ENCODE measurements at regions not wholly inside any gene's neighbourhood (a gene's known extent, or its start where the extent isn't known, plus 50 kb on each side); places are given as distances from the start of the nearest gene placed in this dataset.
A peak's percentile ranks its signal among the peaks of the same experiment; 100 is the strongest.

DNA sequence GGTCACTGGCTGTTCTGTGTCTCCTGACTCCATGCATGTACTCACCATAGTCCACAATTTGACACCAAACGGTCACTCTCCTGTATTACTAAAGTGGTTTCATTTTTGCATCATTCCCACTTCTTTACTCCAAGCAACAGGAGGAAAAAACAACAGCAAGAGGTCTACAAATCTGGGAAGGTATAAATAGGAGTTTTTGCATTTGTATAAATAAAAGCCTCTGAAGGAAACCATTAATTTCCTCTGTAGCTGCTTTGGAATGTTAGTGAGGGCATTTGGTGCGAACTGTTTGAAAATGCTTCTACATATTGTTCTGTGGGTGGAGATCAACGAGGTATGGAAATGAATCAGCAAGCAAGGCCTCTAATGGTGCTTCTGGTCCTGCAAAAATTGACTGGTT is 148.5 kb upstream of the DLX2 start:
- CTCF ChIA-PET = interaction anchor here (1.2 to 1.4 kb wide), 2 partner anchors 8 to 151 kb away, joined by 3 read pairs; no protein-coding TSS in a partner anchor
- H3K4me2 ChIP-seq = no peak overlapping the region
- FAIRE-seq (no peak), ATAC-seq (no peak), DNase-seq (ENCODE audit: low read depth in 1 of 2, low spot score in 1 of 2) (no peak)
- H3K27ac ChIP-seq = peak overlapping the region in 1 of 2 experiments; percentile 32; a peak in 1 of 6 replicates
- 60% methylated on average over 3 of the region's 3 CpGs for WGBS (ENCODE audit: missing lambda C conversion rate)
- TF ChIP-seq EHF (CRISPR knock-in tag; IDR thresholded peaks at IDR 0.05) (no peak), RNF2 (IDR thresholded peaks at IDR 0.05; ENCODE audit: borderline replicate concordance, low read depth) (no peak), TFCP2L1 (CRISPR knock-in tag; IDR thresholded peaks at IDR 0.05) (no peak), POLR2A (IDR thresholded peaks at IDR 0.05; ENCODE audit: low read length) (no peak), KDM1A (IDR thresholded peaks at IDR 0.05; ENCODE audit: low read depth) (no peak), CHD2 (IDR thresholded peaks at IDR 0.05; ENCODE audit: low read length, partially characterized antibody) (no peak), CBX2 (IDR thresholded peaks at IDR 0.05; ENCODE audit: borderline replicate concordance, low read depth) (no peak), HOXB5 (CRISPR knock-in tag; IDR thresholded peaks at IDR 0.05) (no peak), NFE2L2 (conservative IDR thresholded peaks at IDR 0.05; ENCODE audit: low read length) (no peak), POLR2AphosphoS2 (conservative IDR thresholded peaks at IDR 0.05; ENCODE audit: low read length) (no peak), MYC (IDR thresholded peaks at IDR 0.05; ENCODE audit: borderline replicate concordance, low read length) (no peak), HOXB13 (CRISPR knock-in tag; IDR thresholded peaks at IDR 0.05; ENCODE audit: low read depth) (no peak), CBX8 (IDR thresholded peaks at IDR 0.05) (no peak)
- TF ChIP-seq, protein P1, sequence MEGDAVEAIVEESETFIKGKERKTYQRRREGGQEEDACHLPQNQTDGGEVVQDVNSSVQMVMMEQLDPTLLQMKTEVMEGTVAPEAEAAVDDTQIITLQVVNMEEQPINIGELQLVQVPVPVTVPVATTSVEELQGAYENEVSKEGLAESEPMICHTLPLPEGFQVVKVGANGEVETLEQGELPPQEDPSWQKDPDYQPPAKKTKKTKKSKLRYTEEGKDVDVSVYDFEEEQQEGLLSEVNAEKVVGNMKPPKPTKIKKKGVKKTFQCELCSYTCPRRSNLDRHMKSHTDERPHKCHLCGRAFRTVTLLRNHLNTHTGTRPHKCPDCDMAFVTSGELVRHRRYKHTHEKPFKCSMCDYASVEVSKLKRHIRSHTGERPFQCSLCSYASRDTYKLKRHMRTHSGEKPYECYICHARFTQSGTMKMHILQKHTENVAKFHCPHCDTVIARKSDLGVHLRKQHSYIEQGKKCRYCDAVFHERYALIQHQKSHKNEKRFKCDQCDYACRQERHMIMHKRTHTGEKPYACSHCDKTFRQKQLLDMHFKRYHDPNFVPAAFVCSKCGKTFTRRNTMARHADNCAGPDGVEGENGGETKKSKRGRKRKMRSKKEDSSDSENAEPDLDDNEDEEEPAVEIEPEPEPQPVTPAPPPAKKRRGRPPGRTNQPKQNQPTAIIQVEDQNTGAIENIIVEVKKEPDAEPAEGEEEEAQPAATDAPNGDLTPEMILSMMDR (IDR thresholded peaks at IDR 0.05) = no peak
- TF ChIP-seq, protein P2, sequence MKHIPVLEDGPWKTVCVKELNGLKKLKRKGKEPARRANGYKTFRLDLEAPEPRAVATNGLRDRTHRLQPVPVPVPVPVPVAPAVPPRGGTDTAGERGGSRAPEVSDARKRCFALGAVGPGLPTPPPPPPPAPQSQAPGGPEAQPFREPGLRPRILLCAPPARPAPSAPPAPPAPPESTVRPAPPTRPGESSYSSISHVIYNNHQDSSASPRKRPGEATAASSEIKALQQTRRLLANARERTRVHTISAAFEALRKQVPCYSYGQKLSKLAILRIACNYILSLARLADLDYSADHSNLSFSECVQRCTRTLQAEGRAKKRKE (CRISPR knock-in tag; IDR thresholded peaks at IDR 0.05; ENCODE audit: low read depth) = no peak
- H3K9me3 ChIP-seq = no peaks in the 10 kb centered on the region
- H3K4me3 ChIP-seq = no peak overlapping the region
- H3K4me1 ChIP-seq = peaks cover 31% of the 10 kb centered on the region
- POLR2A ChIA-PET = no interaction called here

DNA sequence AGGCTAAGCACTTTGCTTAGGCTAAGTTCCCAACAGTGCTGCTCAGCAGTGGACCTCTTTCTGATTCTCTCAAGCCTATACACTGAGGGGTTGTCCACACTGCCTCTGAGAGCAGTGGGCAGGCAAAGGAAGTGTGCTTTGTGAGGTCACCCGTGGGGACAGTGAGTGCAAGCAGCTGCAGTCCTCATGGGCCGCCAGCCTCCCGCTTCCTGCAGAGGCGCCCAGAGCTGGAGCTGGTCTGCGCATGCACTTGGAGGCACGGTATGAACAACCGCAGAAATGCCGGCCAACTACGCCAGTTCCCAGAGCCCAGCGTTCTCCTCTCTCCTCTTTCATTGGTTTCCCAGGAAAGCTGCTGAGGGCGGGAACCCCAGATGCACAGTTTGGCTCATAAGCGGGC is 149.5 kb upstream of the DLX2 start:
- WGBS (ENCODE audit: missing lambda C conversion rate) = 94% methylated on average over 12 of the region's 12 CpGs
- FAIRE-seq (no peak), DNase-seq (ENCODE audit: low read depth in 1 of 2, low spot score in 1 of 2) (no peak), ATAC-seq (peak in 1 of 2 experiments; percentile 7; a peak in 1 of 6 replicates)
- POLR2A ChIA-PET = no interaction called here
- Histone ChIP-seq H3K4me2 (no peak overlapping the region), H3K9me3 (no peaks in the 10 kb centered on the region), H3K27ac (peak overlapping the region in 1 of 2 experiments; percentile 32; a peak in 3 of 6 replicates), H3K4me3 (no peak overlapping the region), H3K4me1 (peaks cover 26% of the 10 kb centered on the region)
- TF ChIP-seq POLR2AphosphoS2 (conservative IDR thresholded peaks at IDR 0.05; ENCODE audit: low read length) = no peak
- CTCF ChIA-PET = interaction anchor here (0.6 to 3.6 kb wide), 6 partner anchors 9 to 210 kb away, joined by 3 to 15 read pairs (median 3); no protein-coding TSS in a partner anchor

DNA sequence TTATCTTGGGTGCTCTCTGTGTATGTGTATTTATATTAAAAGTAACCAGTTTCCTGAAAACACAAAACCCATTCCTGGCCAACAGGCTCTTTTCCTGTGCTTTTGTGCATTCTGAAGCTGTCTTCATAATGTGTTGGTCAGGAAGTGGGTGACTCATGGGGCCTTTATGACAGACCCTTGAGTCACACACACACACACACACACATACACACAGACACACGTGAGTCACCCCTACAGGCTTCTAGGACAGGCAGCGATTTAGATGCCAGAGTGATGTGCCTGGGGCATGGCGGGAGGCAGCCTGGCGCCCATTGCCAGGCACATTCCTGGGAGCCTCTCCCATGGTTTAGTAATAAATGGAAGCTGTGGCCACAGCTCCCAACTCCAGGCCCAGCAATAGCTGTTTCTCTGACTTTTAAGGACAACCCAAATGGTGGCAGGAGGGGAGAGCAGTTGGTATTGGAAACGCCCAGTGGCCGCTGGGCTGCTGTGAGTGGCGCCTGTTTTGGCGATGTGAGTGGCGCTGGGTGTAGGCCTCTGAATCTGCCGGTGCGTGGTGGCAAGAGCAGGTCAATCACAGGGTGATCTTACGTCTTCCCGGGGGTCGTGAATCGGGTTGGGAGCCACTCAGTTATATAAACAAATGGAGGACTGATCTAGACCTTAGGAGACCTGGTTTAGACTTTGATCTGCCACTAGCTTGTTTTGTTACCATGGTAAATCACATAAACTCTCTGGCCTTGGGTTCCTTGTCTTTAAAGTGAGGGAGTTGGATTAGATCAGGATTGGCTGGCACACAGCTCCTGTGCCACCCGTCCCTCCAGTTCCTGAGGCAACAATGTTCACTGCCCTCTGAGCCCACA is 150.7 kb upstream of the DLX2 start:
- peak overlapping the region; percentile 21 to 77; a peak in 4 of 6 replicates for H3K27ac ChIP-seq
- no peaks in the 10 kb centered on the region for H3K9me3 ChIP-seq
- H3K4me1 ChIP-seq = peaks cover 25% of the 10 kb centered on the region
- no peak overlapping the region for H3K4me3 ChIP-seq
- 54% methylated on average over 16 of the region's 16 CpGs for WGBS (ENCODE audit: missing lambda C conversion rate)
- H3K4me2 ChIP-seq = peak overlapping the region; percentile 55
- FAIRE-seq (no peak), DNase-seq (ENCODE audit: low read depth in 1 of 2, low spot score in 1 of 2) (peak; percentile 75 to 95), ATAC-seq (peak; percentile 93 to 94)
- ChIA-PET POLR2A (interaction anchor here (1.3 kb wide), 1 partner anchor 22 kb away, joined by 4 read pairs; no protein-coding TSS in a partner anchor), CTCF (interaction anchor here (0.7 to 3.6 kb wide), 5 partner anchors 17 to 231 kb away, joined by 3 to 15 read pairs (median 5); no protein-coding TSS in a partner anchor)
- TF ChIP-seq SMC3 (IDR thresholded peaks at IDR 0.05) (peak; percentile 39; the same call in 2 of the 3 replicates), ZNF302 (CRISPR knock-in tag; IDR thresholded peaks at IDR 0.05) (no peak), HOXA7 (CRISPR knock-in tag; IDR thresholded peaks at IDR 0.05) (no peak), CEBPB (IDR thresholded peaks at IDR 0.05) (peak in 1 of 2 experiments; percentile 63; a peak in 2 of 4 replicates), POLR2A (IDR thresholded peaks at IDR 0.05; ENCODE audit: low read length) (no peak), RAD21 (conservative IDR thresholded peaks at IDR 0.05 in 1 of 2, IDR thresholded peaks at IDR 0.05 in 1 of 2) (no peak), TFCP2L1 (CRISPR knock-in tag; IDR thresholded peaks at IDR 0.05) (no peak), RARB (CRISPR knock-in tag; IDR thresholded peaks at IDR 0.05) (no peak), GATA3 (IDR thresholded peaks at IDR 0.05; ENCODE audit: borderline replicate concordance) (peak; percentile 87), CHD2 (IDR thresholded peaks at IDR 0.05; ENCODE audit: low read length, partially characterized antibody) (no peak)
- TF ChIP-seq, protein P3, sequence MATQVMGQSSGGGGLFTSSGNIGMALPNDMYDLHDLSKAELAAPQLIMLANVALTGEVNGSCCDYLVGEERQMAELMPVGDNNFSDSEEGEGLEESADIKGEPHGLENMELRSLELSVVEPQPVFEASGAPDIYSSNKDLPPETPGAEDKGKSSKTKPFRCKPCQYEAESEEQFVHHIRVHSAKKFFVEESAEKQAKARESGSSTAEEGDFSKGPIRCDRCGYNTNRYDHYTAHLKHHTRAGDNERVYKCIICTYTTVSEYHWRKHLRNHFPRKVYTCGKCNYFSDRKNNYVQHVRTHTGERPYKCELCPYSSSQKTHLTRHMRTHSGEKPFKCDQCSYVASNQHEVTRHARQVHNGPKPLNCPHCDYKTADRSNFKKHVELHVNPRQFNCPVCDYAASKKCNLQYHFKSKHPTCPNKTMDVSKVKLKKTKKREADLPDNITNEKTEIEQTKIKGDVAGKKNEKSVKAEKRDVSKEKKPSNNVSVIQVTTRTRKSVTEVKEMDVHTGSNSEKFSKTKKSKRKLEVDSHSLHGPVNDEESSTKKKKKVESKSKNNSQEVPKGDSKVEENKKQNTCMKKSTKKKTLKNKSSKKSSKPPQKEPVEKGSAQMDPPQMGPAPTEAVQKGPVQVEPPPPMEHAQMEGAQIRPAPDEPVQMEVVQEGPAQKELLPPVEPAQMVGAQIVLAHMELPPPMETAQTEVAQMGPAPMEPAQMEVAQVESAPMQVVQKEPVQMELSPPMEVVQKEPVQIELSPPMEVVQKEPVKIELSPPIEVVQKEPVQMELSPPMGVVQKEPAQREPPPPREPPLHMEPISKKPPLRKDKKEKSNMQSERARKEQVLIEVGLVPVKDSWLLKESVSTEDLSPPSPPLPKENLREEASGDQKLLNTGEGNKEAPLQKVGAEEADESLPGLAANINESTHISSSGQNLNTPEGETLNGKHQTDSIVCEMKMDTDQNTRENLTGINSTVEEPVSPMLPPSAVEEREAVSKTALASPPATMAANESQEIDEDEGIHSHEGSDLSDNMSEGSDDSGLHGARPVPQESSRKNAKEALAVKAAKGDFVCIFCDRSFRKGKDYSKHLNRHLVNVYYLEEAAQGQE (IDR thresholded peaks at IDR 0.05) = no peak
- TF ChIP-seq, protein P4, sequence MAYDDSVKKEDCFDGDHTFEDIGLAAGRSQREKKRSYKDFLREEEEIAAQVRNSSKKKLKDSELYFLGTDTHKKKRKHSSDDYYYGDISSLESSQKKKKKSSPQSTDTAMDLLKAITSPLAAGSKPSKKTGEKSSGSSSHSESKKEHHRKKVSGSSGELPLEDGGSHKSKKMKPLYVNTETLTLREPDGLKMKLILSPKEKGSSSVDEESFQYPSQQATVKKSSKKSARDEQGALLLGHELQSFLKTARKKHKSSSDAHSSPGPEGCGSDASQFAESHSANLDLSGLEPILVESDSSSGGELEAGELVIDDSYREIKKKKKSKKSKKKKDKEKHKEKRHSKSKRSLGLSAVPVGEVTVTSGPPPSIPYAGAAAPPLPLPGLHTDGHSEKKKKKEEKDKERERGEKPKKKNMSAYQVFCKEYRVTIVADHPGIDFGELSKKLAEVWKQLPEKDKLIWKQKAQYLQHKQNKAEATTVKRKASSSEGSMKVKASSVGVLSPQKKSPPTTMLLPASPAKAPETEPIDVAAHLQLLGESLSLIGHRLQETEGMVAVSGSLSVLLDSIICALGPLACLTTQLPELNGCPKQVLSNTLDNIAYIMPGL (CRISPR knock-in tag; IDR thresholded peaks at IDR 0.05; ENCODE audit: borderline replicate concordance) = no peak

All from A549 (cell line).